Stimulated activated CD8-positive, alpha-beta memory T cell treated with anti-CD3 and anti-CD28 coated beads, Interleukin-7, amount 100 ng/mL, for 1 hour (primary cell): ENCODE measurements at regions not wholly inside any gene's neighbourhood (a gene's known extent, or its start where the extent isn't known, plus 50 kb on each side); places are given as distances from the start of the nearest gene placed in this dataset.
"Not testable (repeated sequence)": the region's sequence is repeated elsewhere in the genome, so short reads cannot be mapped to it uniquely, and the experiment has no call there.

Experiments used
- DNase-seq, 2 donors: peaks; one replicate each; pipeline ENCODE4 v3.0.0-alpha.2; 2020; ENCODE audit warnings: low read depth in 2 of 2

GRCh38 chr14:53399057-53399456, 245.9 kb upstream of the DDHD1 start:
- DNase-seq: no peak

- no peak for DNase-seq
Measured at GRCh38 chr14:53398616-53399015, 245.5 kb upstream of the DDHD1 start.

GRCh38 chr14:53395267-53395666, 242.1 kb upstream of the DDHD1 start:
- not testable (repeated sequence) for DNase-seq

- no peak for DNase-seq
Measured at GRCh38 chr14:53391631-53392285, 238.6 kb upstream of the DDHD1 start.

- DNase-seq: no peak
Measured at GRCh38 chr14:53391156-53391555, 238.0 kb upstream of the DDHD1 start.

GRCh38 chr14:53390008-53390407, 236.9 kb upstream of the DDHD1 start:
- no peak for DNase-seq

GRCh38 chr14:53389202-53389601, 236.1 kb upstream of the DDHD1 start:
- DNase-seq: no peak

- no peak for DNase-seq
Measured at GRCh38 chr14:53386362-53386761, 233.2 kb upstream of the DDHD1 start.

GRCh38 chr14:53384536-53384935, 231.4 kb upstream of the DDHD1 start:
- DNase-seq: no peak

- DNase-seq: no peak
Measured at GRCh38 chr14:53384073-53384472, 230.9 kb upstream of the DDHD1 start.

- DNase-seq: no peak
Measured at GRCh38 chr14:53381895-53382294, 228.8 kb upstream of the DDHD1 start.

GRCh38 chr14:53380867-53381225, 227.7 kb upstream of the DDHD1 start:
- no peak for DNase-seq

- no peak for DNase-seq
Measured at GRCh38 chr14:53380052-53380866, 227.1 kb upstream of the DDHD1 start.

GRCh38 chr14:53378142-53378541, 225.0 kb upstream of the DDHD1 start:
- no peak for DNase-seq

GRCh38 chr14:53376064-53376463, 222.9 kb upstream of the DDHD1 start:
- no peak for DNase-seq

- DNase-seq: no peak
Measured at GRCh38 chr14:53375599-53375998, 222.5 kb upstream of the DDHD1 start.

- DNase-seq: no peak
Measured at GRCh38 chr14:53368711-53369201, 215.6 kb upstream of the DDHD1 start.

GRCh38 chr14:53368066-53368465, 214.9 kb upstream of the DDHD1 start:
- no peak for DNase-seq

- no peak for DNase-seq
Measured at GRCh38 chr14:53367644-53368026, 214.5 kb upstream of the DDHD1 start.

GRCh38 chr14:53365486-53366130, 212.5 kb upstream of the DDHD1 start:
- DNase-seq: no peak

- DNase-seq: not testable (repeated sequence)
Measured at GRCh38 chr14:53362916-53363315, 209.8 kb upstream of the DDHD1 start.

GRCh38 chr14:53360829-53361228, 207.7 kb upstream of the DDHD1 start:
- no peak for DNase-seq

- no peak for DNase-seq
Measured at GRCh38 chr14:53358166-53358565, 205.0 kb upstream of the DDHD1 start.
